ENCODE measurements at regions not wholly inside any gene's neighbourhood (a gene's known extent, or its start where the extent isn't known, plus 50 kb on each side); places are given as distances from the start of the nearest gene placed in this dataset.
A peak's percentile ranks its signal among the peaks of the same experiment; 100 is the strongest.

- TF ChIP-seq REST (IDR thresholded peaks at IDR 0.05; ENCODE audit: low read depth, low read length): no peak
- TF ChIP-seq RAD21 (IDR thresholded peaks at IDR 0.05; ENCODE audit: low read length): no peak
- no peak for TF ChIP-seq MAX (IDR thresholded peaks at IDR 0.05; ENCODE audit: low read depth)
- no peak for TF ChIP-seq JUND (IDR thresholded peaks at IDR 0.05)
Observed at GRCh38 chr3:180278583-180279188, 241.9 kb upstream of the PEX5L start (continued).

GRCh38 chr3:180280555-180280954, 243.8 kb upstream of the PEX5L start:
- no peaks in the 10 kb centered on the region for H3K9me3 ChIP-seq
- no peaks in the 10 kb centered on the region for H4K20me1 ChIP-seq (ENCODE audit: insufficient read depth)
- 20% methylated on average over 1 of the region's 1 CpG for WGBS (ENCODE audit: low lambda C conversion rate)
- POLR2A ChIA-PET: no interaction called here
- no peaks in the 10 kb centered on the region for H3K79me2 ChIP-seq (ENCODE audit: insufficient read depth)
- H3F3A ChIP-seq (replicated peaks; ENCODE audit: insufficient read depth): no peaks in the 10 kb centered on the region
- no peak for TF ChIP-seq EZH2phosphoT487 (IDR thresholded peaks at IDR 0.05; ENCODE audit: borderline replicate concordance, low read depth)
- TF ChIP-seq USF1 (IDR thresholded peaks at IDR 0.05; ENCODE audit: borderline replicate concordance, low read depth): no peak
- no peak for TF ChIP-seq MAX (IDR thresholded peaks at IDR 0.05; ENCODE audit: low read depth)
- TF ChIP-seq ELF1 (IDR thresholded peaks at IDR 0.05): no peak
- no peak for TF ChIP-seq MEF2A (IDR thresholded peaks at IDR 0.05; ENCODE audit: borderline replicate concordance, low read depth)
- TF ChIP-seq CHD2 (IDR thresholded peaks at IDR 0.05; ENCODE audit: low read length, partially characterized antibody): no peak
- peak; percentile 5; the same call in 1 of the 2 replicates for TF ChIP-seq NFIC (IDR thresholded peaks at IDR 0.05; ENCODE audit: borderline replicate concordance)
- TF ChIP-seq FOXM1 (IDR thresholded peaks at IDR 0.05; ENCODE audit: low read depth): no peak
- no peak for TF ChIP-seq EP300 (IDR thresholded peaks at IDR 0.05; ENCODE audit: borderline replicate concordance in 1 of 2, low read depth in 1 of 2, low read length in 1 of 2)
- no peak overlapping the region for H3K4me2 ChIP-seq
- no peaks in the 10 kb centered on the region for H3K27me3 ChIP-seq (ENCODE audit: insufficient read depth)
- H2AFZ ChIP-seq (ENCODE audit: low read depth): no peak overlapping the region
- CTCF ChIA-PET: no interaction called here
- H3K9me2 ChIP-seq: no peaks in the 10 kb centered on the region
- no peak overlapping the region for H3K4me3 ChIP-seq (ENCODE audit: low read depth in 2 of 2, low read length in 1 of 2)
- no peaks in the 10 kb centered on the region for H3K36me3 ChIP-seq (replicated peaks in 1 of 2; ENCODE audit: control insufficient read depth in 1 of 2, insufficient read depth in 2 of 2, low read length in 1 of 2)
- H3K27ac ChIP-seq (ENCODE audit: low read depth in 2 of 2, low read length in 1 of 2): no peak overlapping the region
- DNase-seq: no peak
- H3K4me1 ChIP-seq (ENCODE audit: control insufficient read depth in 1 of 2, insufficient read depth in 2 of 2, low read depth in 1 of 2, low read length in 1 of 2): no peaks in the 10 kb centered on the region
- no peak overlapping the region for H3K9ac ChIP-seq

Measured in SK-N-SH (cell line).